ENCODE measurements at regions not wholly inside any gene's neighbourhood (a gene's known extent, or its start where the extent isn't known, plus 50 kb on each side); places are given as distances from the start of the nearest gene placed in this dataset.

DNA sequence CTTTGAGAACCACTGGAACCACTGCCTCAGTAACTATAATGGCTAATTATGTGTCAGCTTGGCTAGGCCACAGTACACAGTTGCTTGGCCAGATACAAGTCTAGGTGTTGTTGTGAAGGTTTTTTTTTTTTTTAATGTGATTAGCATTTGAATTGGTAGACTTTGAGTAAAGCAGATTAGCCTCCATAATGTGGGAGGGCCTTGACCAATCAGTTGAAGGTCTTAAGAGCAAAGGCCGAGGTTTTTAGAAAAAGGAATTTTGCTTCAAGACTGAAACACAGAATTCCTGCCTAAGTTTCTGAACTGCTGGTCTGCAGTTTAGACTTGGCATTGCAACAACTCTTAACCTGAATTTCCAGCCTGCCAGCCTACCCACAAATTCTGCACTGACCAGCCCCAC lies 451.6 kb upstream of the AZI2 start:
- TF ChIP-seq, protein P1, sequence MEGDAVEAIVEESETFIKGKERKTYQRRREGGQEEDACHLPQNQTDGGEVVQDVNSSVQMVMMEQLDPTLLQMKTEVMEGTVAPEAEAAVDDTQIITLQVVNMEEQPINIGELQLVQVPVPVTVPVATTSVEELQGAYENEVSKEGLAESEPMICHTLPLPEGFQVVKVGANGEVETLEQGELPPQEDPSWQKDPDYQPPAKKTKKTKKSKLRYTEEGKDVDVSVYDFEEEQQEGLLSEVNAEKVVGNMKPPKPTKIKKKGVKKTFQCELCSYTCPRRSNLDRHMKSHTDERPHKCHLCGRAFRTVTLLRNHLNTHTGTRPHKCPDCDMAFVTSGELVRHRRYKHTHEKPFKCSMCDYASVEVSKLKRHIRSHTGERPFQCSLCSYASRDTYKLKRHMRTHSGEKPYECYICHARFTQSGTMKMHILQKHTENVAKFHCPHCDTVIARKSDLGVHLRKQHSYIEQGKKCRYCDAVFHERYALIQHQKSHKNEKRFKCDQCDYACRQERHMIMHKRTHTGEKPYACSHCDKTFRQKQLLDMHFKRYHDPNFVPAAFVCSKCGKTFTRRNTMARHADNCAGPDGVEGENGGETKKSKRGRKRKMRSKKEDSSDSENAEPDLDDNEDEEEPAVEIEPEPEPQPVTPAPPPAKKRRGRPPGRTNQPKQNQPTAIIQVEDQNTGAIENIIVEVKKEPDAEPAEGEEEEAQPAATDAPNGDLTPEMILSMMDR (IDR thresholded peaks at IDR 0.05; ENCODE audit: low read depth, low read length, poor library complexity, severe bottlenecking), result no peak
- no peak for TF ChIP-seq EZH2phosphoT487 (IDR thresholded peaks at IDR 0.05; ENCODE audit: borderline replicate concordance, low read length)

All from DOHH2 (cell line).